T-helper 17 cell (primary cell): ENCODE measurements at regions not wholly inside any gene's neighbourhood (a gene's known extent, or its start where the extent isn't known, plus 50 kb on each side); places are given as distances from the start of the nearest gene placed in this dataset.
"Not testable (repeated sequence)": the region's sequence is repeated elsewhere in the genome, so short reads cannot be mapped to it uniquely, and the experiment has no call there.

Source experiments
- ATAC-seq: fragments of 150-1000 bp; cut with Tn5 transposase; 2 replicates; pipeline ENCODE4 v1.10.0; 2021; ENCODE audit warnings: mild to moderate bottlenecking, moderate library complexity
- DNase-seq, 3 donors: peaks; one replicate each; pipeline versions ENCODE4 v3.0.0 to v3.0.0-alpha.2; 2020 to 2021
- H3K9me3 ChIP-seq: one replicate; pipeline ENCODE4 v1.7.0; 2013; ENCODE audit warnings: low read length, mild to moderate bottlenecking; ENCODE audit not compliant: control insufficient read depth, poor library complexity, severe bottlenecking
- H3K27ac Mint-ChIP-seq: one replicate; pipeline ENCODE4 v1.8.0; 2022; ENCODE audit warnings: mild to moderate bottlenecking, moderate library complexity, mixed read lengths
- H3K27me3 Mint-ChIP-seq: one replicate; pipeline ENCODE4 v1.8.0; 2022; ENCODE audit warnings: mixed read lengths
- H3K36me3 Mint-ChIP-seq: one replicate; pipeline ENCODE4 v1.8.0; 2022; ENCODE audit warnings: low read depth, mixed read lengths
- H3K4me1 Mint-ChIP-seq: one replicate; pipeline ENCODE4 v1.8.0; 2022; ENCODE audit warnings: mild to moderate bottlenecking, mixed read lengths
- H3K4me3 Mint-ChIP-seq: one replicate; pipeline ENCODE4 v1.8.0; 2022; ENCODE audit warnings: mild to moderate bottlenecking, moderate library complexity, mixed read lengths

DNA sequence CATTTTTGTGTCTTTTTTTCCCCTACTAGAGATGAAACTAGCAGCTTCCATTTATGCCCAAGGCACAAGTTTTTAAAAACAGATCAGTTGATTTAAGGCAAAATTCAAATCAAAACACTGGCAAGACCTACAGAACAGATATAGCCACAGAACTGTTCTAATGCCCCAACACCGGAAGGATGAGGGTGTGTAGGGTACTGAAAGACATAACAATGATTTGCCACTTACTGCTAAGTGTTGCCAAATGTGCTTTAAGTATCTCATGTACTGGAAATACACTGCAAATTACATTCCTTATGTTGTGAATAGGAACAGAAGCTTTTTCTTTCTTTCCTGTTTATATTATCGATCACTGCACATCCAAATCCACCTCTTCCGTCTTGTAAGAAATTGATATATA is 189.0 kb downstream of the CETN3 start:
- Mint-ChIP-seq H3K27me3 (no peaks in the 10 kb centered on the region), H3K27ac (no peak overlapping the region), H3K36me3 (no peaks in the 10 kb centered on the region), H3K4me3 (no peak overlapping the region), H3K4me1 (no peaks in the 10 kb centered on the region)
- ATAC-seq (no peak), DNase-seq (no peak)
- no peaks in the 10 kb centered on the region for H3K9me3 ChIP-seq

- ATAC-seq: no peak
- Mint-ChIP-seq H3K4me3 (no peak overlapping the region), H3K36me3 (no peaks in the 10 kb centered on the region), H3K4me1 (no peaks in the 10 kb centered on the region), H3K27me3 (no peaks in the 10 kb centered on the region), H3K27ac (no peak overlapping the region)
- H3K9me3 ChIP-seq: no peaks in the 10 kb centered on the region
- no peak for DNase-seq
These were observed 194.6 kb downstream of the CETN3 start for GRCh38 chr5:90214991-90215390.

DNA sequence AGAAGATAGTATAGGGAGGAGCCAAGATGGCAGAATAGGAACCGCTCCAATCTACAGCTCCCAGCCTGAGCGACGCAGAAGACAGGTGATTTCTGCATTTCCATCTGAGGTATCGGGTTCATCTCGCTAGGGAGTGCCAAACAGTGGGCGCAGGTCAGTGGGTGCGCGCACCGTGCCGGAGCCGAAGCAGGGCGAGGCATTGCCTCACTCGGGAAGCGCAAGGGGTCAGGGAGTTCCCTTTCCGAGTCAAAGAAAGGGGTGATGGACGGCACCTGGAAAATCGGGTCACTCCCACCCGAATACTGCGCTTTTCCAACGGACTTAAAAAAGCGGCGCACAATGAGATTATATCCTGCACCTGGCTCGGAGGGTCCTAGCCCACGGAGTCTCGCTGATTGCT is 201.2 kb downstream of the CETN3 start:
- not testable (repeated sequence) for H3K27ac Mint-ChIP-seq, ATAC-seq, H3K4me1 Mint-ChIP-seq, H3K36me3 Mint-ChIP-seq, DNase-seq, H3K27me3 Mint-ChIP-seq, H3K9me3 ChIP-seq, H3K4me3 Mint-ChIP-seq

GRCh38 chr5:90201923-90202322 is 207.6 kb downstream of the CETN3 start:
- DNase-seq: no peak
- H3K4me1 Mint-ChIP-seq: no peaks in the 10 kb centered on the region
- no peaks in the 10 kb centered on the region for H3K27me3 Mint-ChIP-seq
- no peak for ATAC-seq
- H3K27ac Mint-ChIP-seq: no peak overlapping the region
- no peak overlapping the region for H3K4me3 Mint-ChIP-seq
- no peaks in the 10 kb centered on the region for H3K9me3 ChIP-seq
- no peaks in the 10 kb centered on the region for H3K36me3 Mint-ChIP-seq

- Mint-ChIP-seq H3K36me3 (no peaks in the 10 kb centered on the region), H3K4me3 (no peak overlapping the region), H3K27ac (no peak overlapping the region), H3K27me3 (no peaks in the 10 kb centered on the region), H3K4me1 (no peaks in the 10 kb centered on the region)
- no peak for DNase-seq
- no peaks in the 10 kb centered on the region for H3K9me3 ChIP-seq
- no peak for ATAC-seq
These were observed 216.3 kb downstream of the CETN3 start for GRCh38 chr5:90193185-90193822.

DNA sequence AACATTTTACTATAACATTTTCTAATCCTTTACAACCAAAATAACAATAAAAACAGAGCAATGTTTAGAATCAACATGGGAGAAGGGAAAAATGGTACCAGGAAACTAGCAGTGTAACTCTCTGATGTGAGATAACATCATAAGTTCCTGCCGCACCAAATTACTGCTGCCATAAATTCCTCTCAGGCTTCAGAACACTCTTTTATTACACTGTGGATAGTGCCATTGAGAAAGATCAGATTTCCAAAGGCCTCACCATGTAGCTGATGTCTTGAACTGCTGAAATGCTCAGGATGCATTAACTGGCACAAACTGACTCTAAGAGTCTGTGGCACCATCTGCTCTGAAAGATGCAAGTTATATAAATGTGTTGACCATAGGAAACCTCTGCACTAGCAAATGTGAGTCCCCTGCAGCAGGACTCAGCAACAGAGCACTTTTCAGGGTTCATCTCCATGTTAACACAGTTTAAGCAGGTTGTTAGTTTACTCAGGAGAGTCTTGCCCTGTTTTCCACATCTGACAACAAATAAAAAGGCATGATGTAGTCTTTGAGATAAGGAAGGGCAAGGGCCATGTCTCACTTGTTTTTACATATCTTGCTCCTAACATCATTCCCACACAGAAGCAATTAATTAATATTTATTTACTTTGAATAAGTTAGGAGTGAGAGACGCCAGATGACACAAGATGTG is 218.1 kb downstream of the CETN3 start:
- Mint-ChIP-seq H3K4me3 (no peak overlapping the region), H3K27ac (no peak overlapping the region), H3K36me3 (no peaks in the 10 kb centered on the region), H3K4me1 (no peaks in the 10 kb centered on the region), H3K27me3 (no peaks in the 10 kb centered on the region)
- ATAC-seq: no peak
- no peak for DNase-seq
- no peaks in the 10 kb centered on the region for H3K9me3 ChIP-seq

GRCh38 chr5:90185897-90186468 is 223.6 kb downstream of the CETN3 start:
- Mint-ChIP-seq H3K36me3 (no peaks in the 10 kb centered on the region), H3K4me1 (no peaks in the 10 kb centered on the region), H3K27ac (no peak overlapping the region), H3K4me3 (no peak overlapping the region), H3K27me3 (no peaks in the 10 kb centered on the region)
- no peaks in the 10 kb centered on the region for H3K9me3 ChIP-seq
- ATAC-seq (no peak), DNase-seq (no peak)

GRCh38 chr5:90184764-90185163 is 224.8 kb downstream of the CETN3 start:
- Mint-ChIP-seq H3K36me3 (no peaks in the 10 kb centered on the region), H3K27ac (no peak overlapping the region), H3K4me1 (no peaks in the 10 kb centered on the region), H3K27me3 (no peaks in the 10 kb centered on the region), H3K4me3 (no peak overlapping the region)
- no peak for ATAC-seq
- no peak for DNase-seq
- no peaks in the 10 kb centered on the region for H3K9me3 ChIP-seq

DNA sequence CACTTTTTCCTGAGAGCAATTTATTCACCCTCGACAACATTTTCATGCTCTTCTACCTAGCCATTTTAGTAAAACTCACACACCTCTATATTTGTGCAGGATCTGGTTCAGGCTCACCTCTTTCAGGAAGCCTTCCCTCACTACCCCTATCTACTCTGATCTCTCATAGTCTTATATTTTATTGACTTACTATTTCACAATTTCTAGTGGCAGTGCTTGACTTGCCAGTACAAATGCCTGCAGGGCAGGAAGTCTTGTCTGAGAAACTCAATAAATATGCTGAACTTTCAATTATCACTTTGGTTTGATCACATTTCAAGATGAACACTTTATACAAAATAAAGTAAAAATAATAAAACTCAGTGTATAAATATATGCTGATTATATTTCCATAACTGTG is 226.8 kb downstream of the CETN3 start:
- Mint-ChIP-seq H3K4me1 (no peaks in the 10 kb centered on the region), H3K27ac (no peak overlapping the region), H3K36me3 (no peaks in the 10 kb centered on the region), H3K27me3 (no peaks in the 10 kb centered on the region), H3K4me3 (no peak overlapping the region)
- no peaks in the 10 kb centered on the region for H3K9me3 ChIP-seq
- DNase-seq (no peak), ATAC-seq (no peak)

- ATAC-seq: no peak
- Mint-ChIP-seq H3K27ac (no peak overlapping the region), H3K36me3 (no peaks in the 10 kb centered on the region)
These were observed 235.3 kb downstream of the CETN3 start for GRCh38 chr5:90174236-90174635.

GRCh38 chr5:90173299-90174030 is 236.1 kb downstream of the CETN3 start:
- no peak overlapping the region for H3K4me3 Mint-ChIP-seq
- H3K9me3 ChIP-seq: no peaks in the 10 kb centered on the region
- DNase-seq (no peak), ATAC-seq (no peak)
- no peak overlapping the region for H3K27ac Mint-ChIP-seq
- H3K27me3 Mint-ChIP-seq: no peaks in the 10 kb centered on the region
- H3K36me3 Mint-ChIP-seq: no peaks in the 10 kb centered on the region
- H3K4me1 Mint-ChIP-seq: no peaks in the 10 kb centered on the region

More at GRCh38 chr5:90174236-90174635, 235.3 kb downstream of the CETN3 start:
- H3K4me1 Mint-ChIP-seq: no peaks in the 10 kb centered on the region
- H3K27me3 Mint-ChIP-seq: no peaks in the 10 kb centered on the region
- H3K9me3 ChIP-seq: no peaks in the 10 kb centered on the region
- DNase-seq: no peak
- no peak overlapping the region for H3K4me3 Mint-ChIP-seq

DNA sequence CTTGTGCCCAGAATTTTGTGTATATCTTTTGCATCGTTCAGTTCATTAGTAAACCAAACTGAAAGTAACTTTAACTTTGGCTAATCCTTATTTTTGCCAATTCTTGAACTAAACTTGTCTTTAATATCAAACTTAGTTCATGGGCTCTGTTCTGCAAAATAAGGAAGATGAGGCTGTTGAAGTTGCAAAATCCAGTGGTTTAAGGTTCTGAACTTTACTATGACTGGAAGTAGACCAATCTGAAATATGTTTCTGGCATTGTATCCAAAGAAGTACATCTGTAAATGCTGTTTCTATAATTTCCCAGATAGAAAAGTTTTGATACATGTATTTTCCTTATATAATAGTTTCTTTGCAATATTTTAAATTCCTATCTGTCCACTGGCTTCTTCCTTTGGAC is 238.1 kb downstream of the CETN3 start:
- H3K36me3 Mint-ChIP-seq: no peaks in the 10 kb centered on the region
- H3K4me1 Mint-ChIP-seq: no peaks in the 10 kb centered on the region

DNA sequence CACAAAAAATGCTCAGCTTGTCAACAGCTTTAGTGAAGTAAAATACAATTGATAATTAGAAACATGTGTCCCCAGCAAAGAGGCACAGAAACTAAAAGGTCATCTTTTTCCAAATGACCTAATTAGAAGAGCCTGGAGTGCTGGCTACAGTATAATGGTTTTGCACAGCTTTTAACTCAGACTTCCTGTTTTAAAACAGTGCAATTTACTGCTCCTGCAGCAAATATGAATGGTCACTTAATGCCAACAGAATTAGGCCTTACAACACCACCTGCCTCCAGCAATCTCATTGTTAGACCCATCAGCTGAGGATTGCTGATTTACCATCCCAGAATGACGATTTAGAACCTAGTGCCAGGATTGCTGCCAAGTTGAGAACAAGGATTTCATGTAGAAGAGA is 239.3 kb downstream of the CETN3 start:
- no peaks in the 10 kb centered on the region for H3K9me3 ChIP-seq
- Mint-ChIP-seq H3K4me3 (no peak overlapping the region), H3K27me3 (no peaks in the 10 kb centered on the region), H3K36me3 (no peaks in the 10 kb centered on the region), H3K27ac (no peak overlapping the region), H3K4me1 (no peaks in the 10 kb centered on the region)
- ATAC-seq: no peak
- DNase-seq: no peak

More for the DNA sequence above, 238.1 kb downstream of the CETN3 start:
- ATAC-seq (no peak), DNase-seq (no peak)
- no peaks in the 10 kb centered on the region for H3K27me3 Mint-ChIP-seq
- no peaks in the 10 kb centered on the region for H3K9me3 ChIP-seq
- no peak overlapping the region for H3K27ac Mint-ChIP-seq
- H3K4me3 Mint-ChIP-seq: no peak overlapping the region
